ENCODE measurements at regions not wholly inside any gene's neighbourhood (a gene's known extent, or its start where the extent isn't known, plus 50 kb on each side); places are given as distances from the start of the nearest gene placed in this dataset.

DNA sequence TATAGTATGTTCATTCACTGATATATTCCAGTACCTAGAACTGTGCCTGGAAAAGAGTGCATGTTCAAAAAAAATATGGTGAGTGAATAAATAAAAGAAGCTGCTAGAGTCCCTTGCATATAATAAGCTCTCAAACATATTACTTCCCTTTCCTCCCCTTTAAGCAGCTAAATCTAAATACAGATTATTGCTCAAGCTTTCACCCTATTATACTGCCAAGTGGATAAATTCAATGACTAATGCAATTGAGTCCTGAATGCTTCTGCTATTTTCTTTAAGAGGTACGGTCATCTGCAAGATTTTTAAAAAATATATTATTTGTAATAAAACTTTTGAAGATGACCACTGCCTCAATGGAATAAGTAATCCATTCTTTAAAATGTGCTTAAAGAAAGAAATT is 248.4 kb downstream of the PLK2 start:
- no peaks in the 10 kb centered on the region for H3K4me1 ChIP-seq (ENCODE audit: control insufficient read depth in 1 of 2, extremely low read depth in 1 of 2, insufficient read depth in 2 of 2, low read length in 2 of 2)
- CTCF ChIA-PET = no interaction called here
- Mint-ChIP-seq H3K27ac (no peak overlapping the region), H3K27me3 (peaks cover 1 to 5% of the 10 kb centered on the region in 2 donors), H3K4me3 (no peak overlapping the region), H3K36me3 (no peaks in the 10 kb centered on the region), H3K4me1 (no peaks in the 10 kb centered on the region), H3K9me3 (peaks cover 0 to 3% (median 0%) of the 10 kb centered on the region in 3 donors)
- WGBS (ENCODE audit: insufficient coverage) = no CpG with 5 or more reads among the region's 1 CpG
- ATAC-seq (replicated peaks in 1 of 4) (no peak), DNase-seq (no peak)
- no peaks in the 10 kb centered on the region for H3K27me3 ChIP-seq (replicated peaks in 1 of 2; ENCODE audit: control insufficient read depth in 2 of 2, extremely low read depth in 1 of 2, insufficient read depth in 2 of 2, low read length in 1 of 2)
- H3K9me3 ChIP-seq = no peaks in the 10 kb centered on the region
- H3K27ac ChIP-seq (ENCODE audit: low read length) = no peak overlapping the region
- H3K36me3 ChIP-seq (ENCODE audit: control insufficient read depth in 2 of 2, extremely low read depth in 1 of 2, insufficient read depth in 1 of 2, low read length in 1 of 2) = no peaks in the 10 kb centered on the region
- no peak overlapping the region for H3K4me3 ChIP-seq (ENCODE audit: control insufficient read depth in 1 of 2, extremely low read depth in 1 of 2, low read length in 1 of 2)
- POLR2A ChIA-PET = no interaction called here

- no peak overlapping the region for H3K27ac ChIP-seq (ENCODE audit: low read length)
- Mint-ChIP-seq H3K27me3 (peaks cover 1 to 5% of the 10 kb centered on the region in 2 donors), H3K36me3 (no peaks in the 10 kb centered on the region), H3K4me1 (no peaks in the 10 kb centered on the region), H3K4me3 (no peak overlapping the region), H3K27ac (no peak overlapping the region), H3K9me3 (no peaks in the 10 kb centered on the region)
- H3K9me3 ChIP-seq = no peaks in the 10 kb centered on the region
- DNase-seq (no peak), ATAC-seq (replicated peaks in 1 of 4) (no peak)
- no CpG with 5 or more reads among the region's 7 CpGs for WGBS (ENCODE audit: insufficient coverage)
- no peaks in the 10 kb centered on the region for H3K27me3 ChIP-seq (replicated peaks in 1 of 2; ENCODE audit: control insufficient read depth in 2 of 2, extremely low read depth in 1 of 2, insufficient read depth in 2 of 2, low read length in 1 of 2)
- POLR2A ChIA-PET = no interaction called here
- no peaks in the 10 kb centered on the region for H3K4me1 ChIP-seq (ENCODE audit: control insufficient read depth in 1 of 2, extremely low read depth in 1 of 2, insufficient read depth in 2 of 2, low read length in 2 of 2)
- no peaks in the 10 kb centered on the region for H3K36me3 ChIP-seq (ENCODE audit: control insufficient read depth in 2 of 2, extremely low read depth in 1 of 2, insufficient read depth in 1 of 2, low read length in 1 of 2)
- CTCF ChIA-PET = no interaction called here
- no peak overlapping the region for H3K4me3 ChIP-seq (ENCODE audit: control insufficient read depth in 1 of 2, extremely low read depth in 1 of 2, low read length in 1 of 2)
Measured at GRCh38 chr5:58208674-58209073, 251.2 kb downstream of the PLK2 start.

- H3K36me3 ChIP-seq (ENCODE audit: control insufficient read depth in 2 of 2, extremely low read depth in 1 of 2, insufficient read depth in 1 of 2, low read length in 1 of 2) = no peaks in the 10 kb centered on the region
- H3K4me3 ChIP-seq (ENCODE audit: control insufficient read depth in 1 of 2, extremely low read depth in 1 of 2, low read length in 1 of 2) = no peak overlapping the region
- no peaks in the 10 kb centered on the region for H3K9me3 ChIP-seq
- WGBS (ENCODE audit: insufficient coverage) = no CpG with 5 or more reads among the region's 1 CpG
- no peaks in the 10 kb centered on the region for H3K36me3 Mint-ChIP-seq
- ChIA-PET POLR2A (no interaction called here), CTCF (no interaction called here)
- H3K27ac ChIP-seq (ENCODE audit: low read length) = no peak overlapping the region
- H3K9me3 Mint-ChIP-seq = no peaks in the 10 kb centered on the region
- ATAC-seq (replicated peaks in 1 of 4) (no peak), DNase-seq (no peak)
- no peak overlapping the region for H3K4me3 Mint-ChIP-seq
- H3K27me3 ChIP-seq (replicated peaks in 1 of 2; ENCODE audit: control insufficient read depth in 2 of 2, extremely low read depth in 1 of 2, insufficient read depth in 2 of 2, low read length in 1 of 2) = no peaks in the 10 kb centered on the region
- peaks cover 1 to 10% of the 10 kb centered on the region in 2 donors for H3K27me3 Mint-ChIP-seq
- no peaks in the 10 kb centered on the region for H3K4me1 ChIP-seq (ENCODE audit: control insufficient read depth in 1 of 2, extremely low read depth in 1 of 2, insufficient read depth in 2 of 2, low read length in 2 of 2)
- no peaks in the 10 kb centered on the region for H3K4me1 Mint-ChIP-seq
- no peak overlapping the region for H3K27ac Mint-ChIP-seq
Measured at GRCh38 chr5:58207076-58207475, 252.8 kb downstream of the PLK2 start.

GRCh38 chr5:58204966-58205365 is 254.9 kb downstream of the PLK2 start:
- DNase-seq (no peak), ATAC-seq (replicated peaks in 1 of 4) (no peak)
- Mint-ChIP-seq H3K27me3 (peaks cover 1 to 11% of the 10 kb centered on the region in 2 donors), H3K27ac (no peak overlapping the region), H3K36me3 (no peaks in the 10 kb centered on the region), H3K9me3 (no peaks in the 10 kb centered on the region), H3K4me3 (no peak overlapping the region), H3K4me1 (no peaks in the 10 kb centered on the region)
- Histone ChIP-seq H3K4me3 (ENCODE audit: control insufficient read depth in 1 of 2, extremely low read depth in 1 of 2, low read length in 1 of 2) (no peak overlapping the region), H3K27me3 (replicated peaks in 1 of 2; ENCODE audit: control insufficient read depth in 2 of 2, extremely low read depth in 1 of 2, insufficient read depth in 2 of 2, low read length in 1 of 2) (no peaks in the 10 kb centered on the region), H3K9me3 (no peaks in the 10 kb centered on the region), H3K27ac (ENCODE audit: low read length) (no peak overlapping the region), H3K4me1 (ENCODE audit: control insufficient read depth in 1 of 2, extremely low read depth in 1 of 2, insufficient read depth in 2 of 2, low read length in 2 of 2) (no peaks in the 10 kb centered on the region), H3K36me3 (ENCODE audit: control insufficient read depth in 2 of 2, extremely low read depth in 1 of 2, insufficient read depth in 1 of 2, low read length in 1 of 2) (no peaks in the 10 kb centered on the region)
- CTCF ChIA-PET = no interaction called here
- 60% methylated on average over 2 of the region's 3 CpGs for WGBS (ENCODE audit: insufficient coverage)
- POLR2A ChIA-PET = interaction anchor here (0.5 to 0.6 kb wide), 2 partner anchors 145 to 848 kb away, joined by 4 to 5 read pairs; no protein-coding TSS in a partner anchor

- ATAC-seq (replicated peaks in 1 of 4) = no peak
- peaks cover 1 to 11% of the 10 kb centered on the region in 2 donors for H3K27me3 Mint-ChIP-seq
- ChIA-PET CTCF (no interaction called here), POLR2A (interaction anchor here in 1 of 2 donors (0.6 kb wide), 1 partner anchor 30 kb away, joined by 3 read pairs; no protein-coding TSS in a partner anchor)
- H3K4me1 Mint-ChIP-seq = no peaks in the 10 kb centered on the region
- no peaks in the 10 kb centered on the region for H3K9me3 Mint-ChIP-seq
- Histone ChIP-seq H3K9me3 (no peaks in the 10 kb centered on the region), H3K27me3 (replicated peaks in 1 of 2; ENCODE audit: control insufficient read depth in 2 of 2, extremely low read depth in 1 of 2, insufficient read depth in 2 of 2, low read length in 1 of 2) (no peaks in the 10 kb centered on the region), H3K27ac (ENCODE audit: low read length) (no peak overlapping the region), H3K36me3 (ENCODE audit: control insufficient read depth in 2 of 2, extremely low read depth in 1 of 2, insufficient read depth in 1 of 2, low read length in 1 of 2) (no peaks in the 10 kb centered on the region), H3K4me3 (ENCODE audit: control insufficient read depth in 1 of 2, extremely low read depth in 1 of 2, low read length in 1 of 2) (no peak overlapping the region), H3K4me1 (ENCODE audit: control insufficient read depth in 1 of 2, extremely low read depth in 1 of 2, insufficient read depth in 2 of 2, low read length in 2 of 2) (no peaks in the 10 kb centered on the region)
- DNase-seq = no peak
- no peak overlapping the region for H3K27ac Mint-ChIP-seq
- H3K4me3 Mint-ChIP-seq = no peak overlapping the region
- H3K36me3 Mint-ChIP-seq = no peaks in the 10 kb centered on the region
- WGBS (ENCODE audit: insufficient coverage) = no CpG with 5 or more reads among the region's 2 CpGs
Measured at GRCh38 chr5:58202941-58203444, 256.9 kb downstream of the PLK2 start.

- no peak for DNase-seq
- no peaks in the 10 kb centered on the region for H3K27me3 ChIP-seq (replicated peaks in 1 of 2; ENCODE audit: control insufficient read depth in 2 of 2, extremely low read depth in 1 of 2, insufficient read depth in 2 of 2, low read length in 1 of 2)
- H3K9me3 ChIP-seq = no peaks in the 10 kb centered on the region
- H3K27ac ChIP-seq (ENCODE audit: low read length) = no peak overlapping the region
- H3K4me3 ChIP-seq (ENCODE audit: control insufficient read depth in 1 of 2, extremely low read depth in 1 of 2, low read length in 1 of 2) = no peak overlapping the region
- no peak for ATAC-seq (replicated peaks in 1 of 4)
- no peaks in the 10 kb centered on the region for H3K4me1 ChIP-seq (ENCODE audit: control insufficient read depth in 1 of 2, extremely low read depth in 1 of 2, insufficient read depth in 2 of 2, low read length in 2 of 2)
- CTCF ChIA-PET = no interaction called here
- H3K36me3 ChIP-seq (ENCODE audit: control insufficient read depth in 2 of 2, extremely low read depth in 1 of 2, insufficient read depth in 1 of 2, low read length in 1 of 2) = no peaks in the 10 kb centered on the region
- 79% methylated on average over 3 of the region's 6 CpGs for WGBS (ENCODE audit: insufficient coverage)
- no peaks in the 10 kb centered on the region for H3K9me3 Mint-ChIP-seq
- no peaks in the 10 kb centered on the region for H3K36me3 Mint-ChIP-seq
- POLR2A ChIA-PET = no interaction called here
- no peaks in the 10 kb centered on the region for H3K4me1 Mint-ChIP-seq
- H3K27ac Mint-ChIP-seq = no peak overlapping the region
- peaks cover 1 to 11% of the 10 kb centered on the region in 2 donors for H3K27me3 Mint-ChIP-seq
- no peak overlapping the region for H3K4me3 Mint-ChIP-seq
Measured at GRCh38 chr5:58201922-58202648, 257.8 kb downstream of the PLK2 start.
